SU-DHL-6 (cell line): ENCODE measurements at regions not wholly inside any gene's neighbourhood (a gene's known extent, or its start where the extent isn't known, plus 50 kb on each side); places are given as distances from the start of the nearest gene placed in this dataset.

Experiments used
- H2AFZ ChIP-seq: fragments of 200-600 bp; sonication (generic); 2 replicates; pipeline ENCODE4 v1.6.1; 2014; ENCODE audit warnings: low read depth, mild to moderate bottlenecking, moderate library complexity, mixed read lengths, antibody characterized with exemption, low read length; ENCODE audit not compliant: severe bottlenecking
- H3F3A ChIP-seq: fragments of 200-600 bp; shearing (Covaris generic); 2 replicates; pipeline ENCODE4 v1.6.0; 2016; ENCODE audit warnings: antibody characterized with exemption, mild to moderate bottlenecking; ENCODE audit not compliant: insufficient read depth
- H3K27ac ChIP-seq: fragments of 200-600 bp; sonication (generic); 2 replicates; pipeline ENCODE4 v1.5.1; 2016; ENCODE audit warnings: low read depth, mild to moderate bottlenecking, low read length, moderate library complexity, mixed read lengths
- H3K27me3 ChIP-seq: fragments of 200-600 bp; sonication (generic), shearing (Covaris generic); 2 replicates; pipeline ENCODE4 v1.6.0; 2014; ENCODE audit warnings: mild to moderate bottlenecking, low read length
- H3K36me3 ChIP-seq: fragments of 200-600 bp; sonication (generic); 2 replicates; pipeline ENCODE4 v1.6.1; 2014; ENCODE audit warnings: mild to moderate bottlenecking, low read length, mixed read lengths
- H3K4me2 ChIP-seq: fragments of 300-600, 200-600 bp; shearing (Covaris generic), sonication (generic); 2 replicates; pipeline ENCODE4 v1.6.0; 2014; ENCODE audit warnings: low read length, low read depth, mild to moderate bottlenecking; ENCODE audit not compliant: poor library complexity, severe bottlenecking
- H3K4me3 ChIP-seq: fragments of 200-600 bp; sonication (generic); 2 replicates; pipeline ENCODE4 v1.5.1; 2014; ENCODE audit warnings: antibody characterized with exemption, low read length, mild to moderate bottlenecking, mixed read lengths; ENCODE audit not compliant: insufficient read depth, poor library complexity, severe bottlenecking
- H3K79me2 ChIP-seq: fragments of 200-600 bp; sonication (generic); 2 replicates; pipeline ENCODE4 v1.6.1; 2014; ENCODE audit warnings: mild to moderate bottlenecking, low read length, moderate library complexity; ENCODE audit not compliant: insufficient read depth
- H3K9ac ChIP-seq: fragments of 200-600 bp; sonication (generic); 2 replicates; pipeline ENCODE4 v1.7.0; 2014; ENCODE audit warnings: mild to moderate bottlenecking, low read length
- H3K9me2 ChIP-seq: fragments of 200-600 bp; sonication (generic); replicated peaks from 2 replicates; pipeline ENCODE4 v1.6.1; 2014; ENCODE audit warnings: low read length; ENCODE audit not compliant: insufficient read depth
- H3K9me3 ChIP-seq: fragments of 200-600 bp; sonication (generic); 2 replicates; pipeline ENCODE4 v1.6.1; 2014; ENCODE audit warnings: low read length, mixed read lengths; ENCODE audit not compliant: insufficient read depth
- H4K20me1 ChIP-seq: fragments of 200-600 bp; sonication (generic); 2 replicates; pipeline ENCODE4 v1.6.1; 2014; ENCODE audit warnings: low read depth, mild to moderate bottlenecking, antibody characterized with exemption, low read length, moderate library complexity, mixed read lengths
- CTCF ChIP-seq: fragments of 200-600 bp; sonication (generic); IDR thresholded peaks from one replicate; pipeline ENCODE4 v1.5.1; 2017; ENCODE audit warnings: antibody characterized with exemption, mild to moderate bottlenecking, low read length, moderate library complexity; ENCODE audit not compliant: insufficient read depth, poor library complexity, severe bottlenecking
- EZH2phosphoT487 ChIP-seq: fragments of 200-600 bp; sonication (generic), shearing (Covaris generic); conservative IDR thresholded peaks from 2 replicates; pipeline ENCODE4 v1.6.1; 2018; ENCODE audit warnings: mild to moderate bottlenecking, antibody characterized with exemption, low read length, moderate library complexity, mixed read lengths

GRCh38 chr2:215565897-215566296 is 130.0 kb upstream of the FN1 start:
- Histone ChIP-seq H3K4me3 (no peak overlapping the region), H3K9me3 (no peaks in the 10 kb centered on the region)
- TF ChIP-seq EZH2phosphoT487, result no peak
- TF ChIP-seq CTCF, result no peak

GRCh38 chr2:215557701-215558100 is 121.8 kb upstream of the FN1 start:
- Histone ChIP-seq H3K9me3 (no peaks in the 10 kb centered on the region), H3K9me2 (no peaks in the 10 kb centered on the region), H2AFZ (no peak overlapping the region), H3K27ac (no peak overlapping the region), H3K79me2 (no peaks in the 10 kb centered on the region), H3K27me3 (no peaks in the 10 kb centered on the region; the same call in 1 of the 2 replicates), H3K36me3 (no peaks in the 10 kb centered on the region), H3K4me2 (no peak overlapping the region), H3F3A (no peaks in the 10 kb centered on the region), H3K9ac (no peak overlapping the region), H4K20me1 (no peaks in the 10 kb centered on the region), H3K4me3 (no peak overlapping the region)
- TF ChIP-seq CTCF (no peak), EZH2phosphoT487 (no peak)

More at GRCh38 chr2:215565897-215566296, 130.0 kb upstream of the FN1 start:
- H3K9ac ChIP-seq, result no peak overlapping the region
- H3K27me3 ChIP-seq, result no peaks in the 10 kb centered on the region
- H4K20me1 ChIP-seq, result no peaks in the 10 kb centered on the region
- no peak overlapping the region for H3K27ac ChIP-seq
- no peaks in the 10 kb centered on the region for H3K9me2 ChIP-seq
- no peaks in the 10 kb centered on the region for H3F3A ChIP-seq
- H3K4me2 ChIP-seq, result no peak overlapping the region
- no peaks in the 10 kb centered on the region for H3K79me2 ChIP-seq
- no peak overlapping the region for H2AFZ ChIP-seq
- H3K36me3 ChIP-seq, result no peaks in the 10 kb centered on the region

- no peaks in the 10 kb centered on the region for H3K36me3 ChIP-seq
- H3F3A ChIP-seq, result no peaks in the 10 kb centered on the region
- TF ChIP-seq EZH2phosphoT487, result no peak
- no peak for TF ChIP-seq CTCF
- H3K9me3 ChIP-seq, result no peaks in the 10 kb centered on the region
- H4K20me1 ChIP-seq, result no peaks in the 10 kb centered on the region
- H3K79me2 ChIP-seq, result no peaks in the 10 kb centered on the region
- H3K27me3 ChIP-seq, result no peaks in the 10 kb centered on the region; the same call in 1 of the 2 replicates
- no peaks in the 10 kb centered on the region for H3K9me2 ChIP-seq
- no peak overlapping the region for H3K4me3 ChIP-seq
- no peak overlapping the region for H3K9ac ChIP-seq
- no peak overlapping the region for H2AFZ ChIP-seq
- no peak overlapping the region for H3K27ac ChIP-seq
- H3K4me2 ChIP-seq, result no peak overlapping the region
Observed at GRCh38 chr2:215556979-215557378, 121.1 kb upstream of the FN1 start.
